ENCODE measurements at regions not wholly inside any gene's neighbourhood (a gene's known extent, or its start where the extent isn't known, plus 50 kb on each side); places are given as distances from the start of the nearest gene placed in this dataset.
A peak's percentile ranks its signal among the peaks of the same experiment; 100 is the strongest.

DNA sequence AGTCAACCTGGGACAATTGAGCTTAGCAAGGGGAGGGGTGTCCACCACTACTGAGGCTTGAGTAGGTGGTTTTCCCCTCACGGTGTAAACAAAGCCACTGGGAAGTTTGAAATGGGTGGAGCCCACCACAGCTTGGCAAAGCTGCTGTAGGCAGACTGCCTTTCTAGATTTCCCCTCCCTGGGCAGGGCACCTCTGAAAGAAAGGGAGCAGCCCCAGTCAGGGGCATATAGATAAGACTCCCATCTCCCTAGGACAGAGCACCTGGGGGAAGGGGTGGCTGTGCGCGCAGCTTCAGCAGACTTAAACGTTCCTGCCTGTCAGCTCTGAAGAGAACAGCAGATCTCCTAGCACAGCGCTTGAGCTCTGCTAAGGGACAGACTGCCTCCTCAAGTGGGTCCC, 758.4 kb downstream of the LTN1 start:
- H3F3A ChIP-seq (ENCODE audit: insufficient read depth) = peaks cover 7% of the 10 kb centered on the region; the same call in 1 of the 2 replicates
- no peaks in the 10 kb centered on the region for H3K27me3 ChIP-seq (replicated peaks; ENCODE audit: insufficient read depth)
- no peak for DNase-seq
- in situ Hi-C loops (cut with MboI) = no loop called here
- no peaks in the 10 kb centered on the region for H3K36me3 ChIP-seq (ENCODE audit: low read depth)
- peaks cover 20% of the 10 kb centered on the region for H3K4me1 ChIP-seq (ENCODE audit: insufficient read depth)
- no peak overlapping the region for H3K27ac ChIP-seq
- H3K79me2 ChIP-seq (ENCODE audit: insufficient read depth) = no peaks in the 10 kb centered on the region
- no peaks in the 10 kb centered on the region for H3K9me3 ChIP-seq (ENCODE audit: low read depth)
- no peak overlapping the region for H3K4me2 ChIP-seq (ENCODE audit: unreplicated experiment)
- TF ChIP-seq EZH2phosphoT487 (IDR thresholded peaks at IDR 0.05; ENCODE audit: insufficient read depth, low read depth) = no peak
- TF ChIP-seq EZH2 (IDR thresholded peaks at IDR 0.05; ENCODE audit: insufficient read depth, poor library complexity, severe bottlenecking) = no peak
- no peak overlapping the region for H3K9ac ChIP-seq
- no peaks in the 10 kb centered on the region for H3K9me2 ChIP-seq (ENCODE audit: insufficient read depth)
- WGBS, 2 experiments (ENCODE audit: low coverage in 1 of 2, low lambda C conversion rate in 2 of 2, missing lambda C conversion rate in 2 of 2) = 84 to 85% methylated on average over 5 of the region's 5 CpGs
- no peaks in the 10 kb centered on the region for H4K20me1 ChIP-seq (ENCODE audit: insufficient read depth)
- no peak overlapping the region for H3K4me3 ChIP-seq
- H2AFZ ChIP-seq = no peak overlapping the region

DNA sequence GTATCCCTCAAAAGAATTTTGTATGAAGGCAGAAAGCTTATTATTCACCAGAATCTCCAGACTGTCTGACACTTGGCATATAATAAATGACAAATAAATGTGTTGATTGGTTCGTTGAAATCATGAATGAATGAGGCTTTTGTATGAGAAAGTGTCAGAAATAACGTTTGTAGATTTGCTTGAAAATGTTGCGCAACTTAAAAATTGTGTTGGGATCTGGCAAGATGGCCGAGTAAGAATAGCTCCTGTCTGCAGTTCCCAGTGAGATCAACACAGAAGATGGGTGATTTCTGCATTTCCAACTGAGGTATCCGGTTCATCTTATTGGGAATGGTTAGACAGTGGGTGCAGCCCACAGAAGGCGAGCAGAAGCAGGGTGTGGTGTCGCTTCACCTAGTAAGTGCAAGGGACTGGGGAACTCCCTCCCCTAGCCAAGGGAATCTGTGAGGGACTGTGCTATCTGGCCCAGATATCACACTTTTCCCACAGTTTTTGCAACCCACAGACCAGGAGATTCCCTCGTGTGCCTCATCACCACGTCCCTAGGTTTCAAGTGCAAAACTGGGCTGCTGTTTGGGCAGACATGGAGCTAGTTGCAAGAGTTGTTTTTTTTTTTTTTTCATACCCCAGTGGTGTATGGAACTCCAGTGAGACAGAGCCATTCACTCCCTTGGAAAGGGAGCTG, 759.0 kb downstream of the LTN1 start:
- H3K4me2 ChIP-seq (ENCODE audit: unreplicated experiment) = no peak overlapping the region
- H3F3A ChIP-seq (ENCODE audit: insufficient read depth) = peaks cover 11% of the 10 kb centered on the region; the same call in 1 of the 2 replicates

DNA sequence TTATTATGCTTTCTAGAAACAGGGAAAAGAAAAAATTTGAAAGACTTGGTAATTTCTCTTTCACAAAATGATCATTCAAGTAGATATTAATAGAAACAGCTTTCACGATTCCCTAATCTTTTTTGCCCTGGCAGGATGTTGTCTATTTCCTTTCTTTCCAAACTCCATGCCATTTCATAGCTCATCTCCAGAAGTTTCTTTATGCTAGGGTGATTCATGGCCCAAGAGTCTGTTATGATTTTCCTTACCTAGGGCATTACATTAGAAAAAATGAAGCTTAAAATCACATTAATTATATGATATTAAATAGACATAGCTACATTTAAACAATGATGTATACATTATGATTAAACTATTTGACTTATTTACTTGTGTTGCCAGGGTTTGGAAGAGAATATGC, 762.1 kb downstream of the LTN1 start:
- H3K9me2 ChIP-seq (ENCODE audit: insufficient read depth) = no peaks in the 10 kb centered on the region
- H3K36me3 ChIP-seq (ENCODE audit: low read depth) = no peaks in the 10 kb centered on the region
- no peaks in the 10 kb centered on the region for H3K79me2 ChIP-seq (ENCODE audit: insufficient read depth)
- peak; percentile 58 for DNase-seq
- in situ Hi-C loops (cut with MboI) = no loop called here
- no peak for TF ChIP-seq EZH2phosphoT487 (IDR thresholded peaks at IDR 0.05; ENCODE audit: insufficient read depth, low read depth)
- H3K4me2 ChIP-seq (ENCODE audit: unreplicated experiment) = peak overlapping the region; percentile 62
- H3K9ac ChIP-seq = peak overlapping the region; percentile 39
- H3K4me1 ChIP-seq (ENCODE audit: insufficient read depth) = peaks cover 39% of the 10 kb centered on the region
- 0 to 3% methylated on average over 1 of the region's 1 CpG for WGBS, 2 experiments (ENCODE audit: low coverage in 1 of 2, low lambda C conversion rate in 2 of 2, missing lambda C conversion rate in 2 of 2)
- peaks cover 21% of the 10 kb centered on the region; the same call in 1 of the 2 replicates for H3F3A ChIP-seq (ENCODE audit: insufficient read depth)
- peak overlapping the region; percentile 16; the same call in 1 of the 2 replicates for H3K4me3 ChIP-seq
- no peaks in the 10 kb centered on the region for H4K20me1 ChIP-seq (ENCODE audit: insufficient read depth)
- H3K27ac ChIP-seq = peak overlapping the region; percentile 64
- H2AFZ ChIP-seq = no peak overlapping the region
- H3K9me3 ChIP-seq (ENCODE audit: low read depth) = no peaks in the 10 kb centered on the region
- H3K27me3 ChIP-seq (replicated peaks; ENCODE audit: insufficient read depth) = no peaks in the 10 kb centered on the region

More for the DNA sequence above, 759.0 kb downstream of the LTN1 start:
- in situ Hi-C loops (cut with MboI) = no loop called here
- Histone ChIP-seq H3K27me3 (replicated peaks; ENCODE audit: insufficient read depth) (no peaks in the 10 kb centered on the region), H3K79me2 (ENCODE audit: insufficient read depth) (no peaks in the 10 kb centered on the region), H3K36me3 (ENCODE audit: low read depth) (no peaks in the 10 kb centered on the region), H3K9me2 (ENCODE audit: insufficient read depth) (no peaks in the 10 kb centered on the region), H4K20me1 (ENCODE audit: insufficient read depth) (no peaks in the 10 kb centered on the region), H2AFZ (no peak overlapping the region), H3K9me3 (ENCODE audit: low read depth) (no peaks in the 10 kb centered on the region), H3K4me3 (no peak overlapping the region), H3K4me1 (ENCODE audit: insufficient read depth) (peaks cover 26% of the 10 kb centered on the region), H3K27ac (no peak overlapping the region), H3K9ac (no peak overlapping the region)
- WGBS, 2 experiments (ENCODE audit: low coverage in 1 of 2, low lambda C conversion rate in 2 of 2, missing lambda C conversion rate in 2 of 2) = 66 to 69% methylated on average over 9 of the region's 9 CpGs
- TF ChIP-seq EZH2 (IDR thresholded peaks at IDR 0.05; ENCODE audit: insufficient read depth, poor library complexity, severe bottlenecking) = no peak
- TF ChIP-seq EZH2phosphoT487 (IDR thresholded peaks at IDR 0.05; ENCODE audit: insufficient read depth, low read depth) = no peak
- DNase-seq = no peak

DNA sequence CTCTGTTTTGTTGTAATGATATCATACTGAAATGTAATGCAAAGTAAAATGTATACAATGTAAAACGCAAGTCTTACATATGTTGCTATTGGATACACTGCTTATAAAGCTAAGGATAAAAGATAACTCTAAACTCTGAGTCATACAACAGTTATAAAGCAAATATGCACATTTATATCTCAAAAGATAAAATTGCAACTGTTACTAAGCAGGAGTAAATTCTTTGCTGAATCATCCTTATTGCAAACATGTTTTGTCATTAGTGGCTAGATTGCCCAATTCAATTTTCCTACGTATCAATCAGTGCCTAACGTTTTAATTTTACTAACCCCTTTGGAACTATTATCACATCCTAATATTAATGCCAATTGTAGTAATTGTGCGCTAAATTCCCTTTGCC, 762.9 kb downstream of the LTN1 start:
- Histone ChIP-seq H3K4me2 (ENCODE audit: unreplicated experiment) (peak overlapping the region; percentile 62), H4K20me1 (ENCODE audit: insufficient read depth) (no peaks in the 10 kb centered on the region), H3K9me2 (ENCODE audit: insufficient read depth) (0 out of 2 replicates have a peak, but pooled peaks cover under 1% of the 10 kb centered on the region), H3K4me3 (peak overlapping the region; percentile 16; the same call in 1 of the 2 replicates), H3K79me2 (ENCODE audit: insufficient read depth) (no peaks in the 10 kb centered on the region), H3K9ac (peak overlapping the region; percentile 40), H2AFZ (no peak overlapping the region), H3K9me3 (ENCODE audit: low read depth) (no peaks in the 10 kb centered on the region), H3K36me3 (ENCODE audit: low read depth) (no peaks in the 10 kb centered on the region), H3K4me1 (ENCODE audit: insufficient read depth) (peaks cover 39% of the 10 kb centered on the region), H3F3A (ENCODE audit: insufficient read depth) (peaks cover 21% of the 10 kb centered on the region; the same call in 1 of the 2 replicates), H3K27ac (peak overlapping the region; percentile 64), H3K27me3 (replicated peaks; ENCODE audit: insufficient read depth) (no peaks in the 10 kb centered on the region)
- 8 to 12% methylated on average over 4 of the region's 4 CpGs for WGBS, 2 experiments (ENCODE audit: low coverage in 1 of 2, low lambda C conversion rate in 2 of 2, missing lambda C conversion rate in 2 of 2)
- in situ Hi-C loops (cut with MboI) = no loop called here
- DNase-seq = peak; percentile 88
- TF ChIP-seq EZH2phosphoT487 (IDR thresholded peaks at IDR 0.05; ENCODE audit: insufficient read depth, low read depth) (no peak), EZH2 (IDR thresholded peaks at IDR 0.05; ENCODE audit: insufficient read depth, poor library complexity, severe bottlenecking) (no peak)

All from GM23248 (cell line).